Rectal smooth muscle tissue (tissue), 1 donor: ENCODE measurements at regions not wholly inside any gene's neighbourhood (a gene's known extent, or its start where the extent isn't known, plus 50 kb on each side); places are given as distances from the start of the nearest gene placed in this dataset.
"Not testable (repeated sequence)": the region's sequence is repeated elsewhere in the genome, so short reads cannot be mapped to it uniquely, and the experiment has no call there.

Experiments used
- H3K27ac ChIP-seq: one replicate; pipeline ENCODE4 v1.7.0; 2013; ENCODE audit warnings: low read depth, low read length, inconsistent platforms
- H3K27me3 ChIP-seq: one replicate; pipeline ENCODE4 v1.7.0; 2013; ENCODE audit warnings: low read length; ENCODE audit not compliant: control insufficient read depth, insufficient read depth
- H3K36me3 ChIP-seq: one replicate; pipeline ENCODE4 v1.7.0; 2013; ENCODE audit warnings: low read length; ENCODE audit not compliant: control insufficient read depth, insufficient read depth
- H3K4me1 ChIP-seq: one replicate; pipeline ENCODE4 v1.7.0; 2013; ENCODE audit warnings: low read length; ENCODE audit not compliant: control insufficient read depth, insufficient read depth
- H3K4me3 ChIP-seq: one replicate; pipeline ENCODE4 v1.7.0; 2013; ENCODE audit warnings: low read length
- H3K9ac ChIP-seq: one replicate; pipeline ENCODE4 v1.7.0; 2013; ENCODE audit warnings: low read length

- H3K27me3 ChIP-seq, H3K4me1 ChIP-seq, H3K9ac ChIP-seq, H3K36me3 ChIP-seq, H3K4me3 ChIP-seq, H3K27ac ChIP-seq: not testable (repeated sequence)
Measured at GRCh38 chr2:111471791-111472530, 351.2 kb downstream of the BCL2L11 start.

GRCh38 chr2:111472844-111473403 lies 352.2 kb downstream of the BCL2L11 start:
- H3K9ac ChIP-seq, H3K36me3 ChIP-seq, H3K4me1 ChIP-seq, H3K27ac ChIP-seq, H3K4me3 ChIP-seq, H3K27me3 ChIP-seq: not testable (repeated sequence)

- H3K27me3 ChIP-seq, H3K27ac ChIP-seq, H3K36me3 ChIP-seq, H3K4me1 ChIP-seq, H3K9ac ChIP-seq, H3K4me3 ChIP-seq: not testable (repeated sequence)
Measured at GRCh38 chr2:111473522-111473921, 352.8 kb downstream of the BCL2L11 start.

GRCh38 chr2:111474198-111474705 lies 353.5 kb downstream of the BCL2L11 start:
- not testable (repeated sequence) for H3K4me3 ChIP-seq, H3K27me3 ChIP-seq, H3K9ac ChIP-seq, H3K27ac ChIP-seq, H3K4me1 ChIP-seq, H3K36me3 ChIP-seq

- not testable (repeated sequence) for H3K36me3 ChIP-seq, H3K9ac ChIP-seq, H3K27ac ChIP-seq, H3K27me3 ChIP-seq, H3K4me3 ChIP-seq, H3K4me1 ChIP-seq
Measured at GRCh38 chr2:111478335-111478734, 357.6 kb downstream of the BCL2L11 start.

GRCh38 chr2:111478871-111479318 lies 358.2 kb downstream of the BCL2L11 start:
- H3K4me3 ChIP-seq, H3K27ac ChIP-seq, H3K36me3 ChIP-seq, H3K9ac ChIP-seq, H3K27me3 ChIP-seq, H3K4me1 ChIP-seq: not testable (repeated sequence)

- not testable (repeated sequence) for H3K9ac ChIP-seq, H3K36me3 ChIP-seq, H3K27me3 ChIP-seq, H3K4me3 ChIP-seq, H3K27ac ChIP-seq, H3K4me1 ChIP-seq
Measured at GRCh38 chr2:111480016-111480625, 359.4 kb downstream of the BCL2L11 start.

- H3K9ac ChIP-seq, H3K27ac ChIP-seq, H3K4me1 ChIP-seq, H3K36me3 ChIP-seq, H3K27me3 ChIP-seq, H3K4me3 ChIP-seq: not testable (repeated sequence)
Measured at GRCh38 chr2:111480633-111481032, 359.9 kb downstream of the BCL2L11 start.

- not testable (repeated sequence) for H3K27ac ChIP-seq, H3K36me3 ChIP-seq, H3K4me1 ChIP-seq, H3K27me3 ChIP-seq, H3K9ac ChIP-seq, H3K4me3 ChIP-seq
Measured at GRCh38 chr2:111481219-111481618, 360.5 kb downstream of the BCL2L11 start.

GRCh38 chr2:111482987-111483679 lies 362.4 kb downstream of the BCL2L11 start:
- H3K4me3 ChIP-seq, H3K4me1 ChIP-seq, H3K27ac ChIP-seq, H3K27me3 ChIP-seq, H3K9ac ChIP-seq, H3K36me3 ChIP-seq: not testable (repeated sequence)

GRCh38 chr2:111484097-111484496 lies 363.4 kb downstream of the BCL2L11 start:
- not testable (repeated sequence) for H3K36me3 ChIP-seq, H3K9ac ChIP-seq, H3K27ac ChIP-seq, H3K4me3 ChIP-seq, H3K4me1 ChIP-seq, H3K27me3 ChIP-seq

- H3K4me3 ChIP-seq, H3K9ac ChIP-seq, H3K27me3 ChIP-seq, H3K27ac ChIP-seq, H3K36me3 ChIP-seq, H3K4me1 ChIP-seq: not testable (repeated sequence)
Measured at GRCh38 chr2:111485895-111486294, 365.2 kb downstream of the BCL2L11 start.
